GM12872 (cell line): ENCODE measurements at regions not wholly inside any gene's neighbourhood (a gene's known extent, or its start where the extent isn't known, plus 50 kb on each side); places are given as distances from the start of the nearest gene placed in this dataset.

ENCODE experiments used
- TF ChIP-seq, protein P1 (sequence below): IDR thresholded peaks from 3 replicates; pipeline ENCODE4 v1.5.1; 2011; ENCODE audit warnings: low read depth, mild to moderate bottlenecking, low read length, moderate library complexity; ENCODE audit not compliant: insufficient read depth

GRCh38 chr5:110343616-110344015 lies 382.9 kb downstream of the TMEM232 start:
- TF ChIP-seq, protein P1, sequence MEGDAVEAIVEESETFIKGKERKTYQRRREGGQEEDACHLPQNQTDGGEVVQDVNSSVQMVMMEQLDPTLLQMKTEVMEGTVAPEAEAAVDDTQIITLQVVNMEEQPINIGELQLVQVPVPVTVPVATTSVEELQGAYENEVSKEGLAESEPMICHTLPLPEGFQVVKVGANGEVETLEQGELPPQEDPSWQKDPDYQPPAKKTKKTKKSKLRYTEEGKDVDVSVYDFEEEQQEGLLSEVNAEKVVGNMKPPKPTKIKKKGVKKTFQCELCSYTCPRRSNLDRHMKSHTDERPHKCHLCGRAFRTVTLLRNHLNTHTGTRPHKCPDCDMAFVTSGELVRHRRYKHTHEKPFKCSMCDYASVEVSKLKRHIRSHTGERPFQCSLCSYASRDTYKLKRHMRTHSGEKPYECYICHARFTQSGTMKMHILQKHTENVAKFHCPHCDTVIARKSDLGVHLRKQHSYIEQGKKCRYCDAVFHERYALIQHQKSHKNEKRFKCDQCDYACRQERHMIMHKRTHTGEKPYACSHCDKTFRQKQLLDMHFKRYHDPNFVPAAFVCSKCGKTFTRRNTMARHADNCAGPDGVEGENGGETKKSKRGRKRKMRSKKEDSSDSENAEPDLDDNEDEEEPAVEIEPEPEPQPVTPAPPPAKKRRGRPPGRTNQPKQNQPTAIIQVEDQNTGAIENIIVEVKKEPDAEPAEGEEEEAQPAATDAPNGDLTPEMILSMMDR = no peak

DNA sequence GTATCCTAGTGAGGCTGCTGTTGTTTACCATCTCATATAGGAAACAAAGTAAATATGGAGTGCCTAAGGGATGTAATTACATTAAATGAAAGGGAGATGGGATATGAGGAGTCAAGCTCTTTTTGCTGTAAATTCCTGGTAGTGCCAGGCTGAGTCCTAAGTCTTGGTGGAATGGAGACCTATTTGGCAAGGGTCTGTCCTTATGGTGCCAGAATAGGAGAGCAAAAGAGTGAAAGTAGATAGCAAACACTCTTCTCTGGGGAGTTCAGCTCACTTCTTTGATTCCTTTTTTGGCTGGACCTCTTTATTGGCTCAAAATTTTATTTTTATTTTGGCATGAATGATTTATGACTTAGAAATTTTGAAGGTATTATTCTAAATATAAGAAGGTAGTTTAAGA lies 380.8 kb downstream of the TMEM232 start:
- TF ChIP-seq, protein P1 = no peak

GRCh38 chr5:110346893-110347358 lies 379.5 kb downstream of the TMEM232 start:
- TF ChIP-seq, protein P1 = no peak

GRCh38 chr5:110347781-110348180 lies 378.7 kb downstream of the TMEM232 start:
- TF ChIP-seq, protein P1 = no peak

GRCh38 chr5:110351430-110351829 lies 375.0 kb downstream of the TMEM232 start:
- TF ChIP-seq, protein P1 = no peak

GRCh38 chr5:110354311-110354710 lies 372.2 kb downstream of the TMEM232 start:
- TF ChIP-seq, protein P1 = no peak

DNA sequence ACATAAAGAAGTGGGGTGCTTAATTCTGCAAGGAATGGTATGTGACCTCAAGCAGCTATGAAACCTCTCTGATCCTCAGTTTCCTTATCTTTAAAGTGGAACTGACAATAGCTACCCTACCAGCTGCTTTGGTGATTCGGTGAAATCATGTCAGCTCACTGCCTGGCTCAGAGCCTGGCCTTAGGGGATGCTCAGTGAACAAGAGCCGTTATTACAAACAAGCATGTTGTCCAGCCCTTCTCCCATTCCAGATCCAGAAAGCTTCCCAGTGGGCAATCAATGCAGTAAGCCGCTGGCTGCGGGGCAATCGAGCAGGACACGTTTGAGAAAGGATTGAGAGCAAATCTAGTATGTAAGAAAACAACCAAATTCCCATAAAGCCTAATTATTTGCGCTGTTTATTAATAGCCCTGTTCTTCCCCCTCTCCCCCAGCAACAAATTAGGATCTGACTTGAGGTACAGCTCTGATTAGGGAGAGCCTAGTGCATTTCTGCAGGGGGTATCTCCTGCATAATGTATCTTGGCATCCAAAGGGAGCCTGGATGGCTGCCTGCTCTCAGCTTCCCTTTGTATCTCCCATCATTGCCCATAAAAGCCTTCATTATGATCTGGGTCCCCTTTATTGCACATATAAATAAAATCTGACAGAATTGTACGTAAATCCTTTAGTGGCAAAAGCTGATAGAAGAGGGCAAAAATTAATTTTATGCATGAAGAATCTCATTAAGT lies 371.4 kb downstream of the TMEM232 start:
- TF ChIP-seq, protein P1 = no peak
